ENCODE measurements at regions not wholly inside any gene's neighbourhood (a gene's known extent, or its start where the extent isn't known, plus 50 kb on each side); places are given as distances from the start of the nearest gene placed in this dataset.

- TF ChIP-seq POLR2A (IDR thresholded peaks at IDR 0.05): no peak
- TF ChIP-seq, protein P1, sequence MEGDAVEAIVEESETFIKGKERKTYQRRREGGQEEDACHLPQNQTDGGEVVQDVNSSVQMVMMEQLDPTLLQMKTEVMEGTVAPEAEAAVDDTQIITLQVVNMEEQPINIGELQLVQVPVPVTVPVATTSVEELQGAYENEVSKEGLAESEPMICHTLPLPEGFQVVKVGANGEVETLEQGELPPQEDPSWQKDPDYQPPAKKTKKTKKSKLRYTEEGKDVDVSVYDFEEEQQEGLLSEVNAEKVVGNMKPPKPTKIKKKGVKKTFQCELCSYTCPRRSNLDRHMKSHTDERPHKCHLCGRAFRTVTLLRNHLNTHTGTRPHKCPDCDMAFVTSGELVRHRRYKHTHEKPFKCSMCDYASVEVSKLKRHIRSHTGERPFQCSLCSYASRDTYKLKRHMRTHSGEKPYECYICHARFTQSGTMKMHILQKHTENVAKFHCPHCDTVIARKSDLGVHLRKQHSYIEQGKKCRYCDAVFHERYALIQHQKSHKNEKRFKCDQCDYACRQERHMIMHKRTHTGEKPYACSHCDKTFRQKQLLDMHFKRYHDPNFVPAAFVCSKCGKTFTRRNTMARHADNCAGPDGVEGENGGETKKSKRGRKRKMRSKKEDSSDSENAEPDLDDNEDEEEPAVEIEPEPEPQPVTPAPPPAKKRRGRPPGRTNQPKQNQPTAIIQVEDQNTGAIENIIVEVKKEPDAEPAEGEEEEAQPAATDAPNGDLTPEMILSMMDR (IDR thresholded peaks at IDR 0.05): no peak
Observed at GRCh38 chr9:3689555-3689954, 163.8 kb upstream of the RFX3 start.
